MM.1S (cell line): ENCODE measurements at regions not wholly inside any gene's neighbourhood (a gene's known extent, or its start where the extent isn't known, plus 50 kb on each side); places are given as distances from the start of the nearest gene placed in this dataset.

Experiments used
- DNase-seq: peaks from one replicate; pipeline ENCODE4 v3.0.0-alpha.2; 2015
- H2AFZ ChIP-seq: fragments of 300-600 bp; sonication (generic); 2 replicates; pipeline ENCODE4 v1.6.0; 2016; ENCODE audit warnings: antibody characterized with exemption, low read length
- H3F3A ChIP-seq: fragments of 300-600 bp; sonication (generic); 2 replicates; pipeline ENCODE4 v1.6.1; 2016; ENCODE audit warnings: mild to moderate bottlenecking, antibody characterized with exemption, low read length, moderate library complexity, mixed read lengths; ENCODE audit not compliant: insufficient read depth
- H3K27ac ChIP-seq: fragments of 300-600 bp; sonication (generic); 2 replicates; pipeline ENCODE4 v1.5.1; 2016; ENCODE audit warnings: mild to moderate bottlenecking, low read length
- H3K27me3 ChIP-seq: fragments of 300-600 bp; sonication (generic); replicated peaks from 2 replicates; pipeline ENCODE4 v1.6.0; 2016; ENCODE audit warnings: low read length; ENCODE audit not compliant: insufficient read depth
- H3K36me3 ChIP-seq: fragments of 300-600 bp; sonication (generic); replicated peaks from 2 replicates; pipeline ENCODE4 v1.6.1; 2016; ENCODE audit warnings: mild to moderate bottlenecking, low read length, mixed read lengths; ENCODE audit not compliant: insufficient read depth
- H3K4me1 ChIP-seq: fragments of 300-600 bp; sonication (generic); 2 replicates; pipeline ENCODE4 v1.6.1; 2016; ENCODE audit warnings: low read length, mixed read lengths
- H3K4me2 ChIP-seq: fragments of 300-600 bp; sonication (generic); 2 replicates; pipeline ENCODE4 v1.6.0; 2016; ENCODE audit warnings: low read depth, low read length
- H3K4me3 ChIP-seq: fragments of 300-600 bp; sonication (generic); 2 replicates; pipeline ENCODE4 v1.5.1; 2016; ENCODE audit warnings: low read length, mixed read lengths
- H3K79me2 ChIP-seq: fragments of 300-600 bp; sonication (generic); 2 replicates; pipeline ENCODE4 v1.6.1; 2016; ENCODE audit warnings: mixed run types, low read length, mixed read lengths
- H3K9ac ChIP-seq: fragments of 300-600 bp; sonication (generic); 2 replicates; pipeline ENCODE4 v1.6.1; 2016; ENCODE audit warnings: low read length, mixed read lengths
- H3K9me2 ChIP-seq: fragments of 300-600 bp; sonication (generic); replicated peaks from 2 replicates; pipeline ENCODE4 v1.6.1; 2016; ENCODE audit warnings: mild to moderate bottlenecking, low read length, mixed read lengths; ENCODE audit not compliant: insufficient read depth
- H3K9me3 ChIP-seq: fragments of 300-600 bp; sonication (generic); replicated peaks from 2 replicates; pipeline ENCODE4 v1.6.1; 2016; ENCODE audit warnings: mild to moderate bottlenecking, low read length, mixed read lengths; ENCODE audit not compliant: insufficient read depth
- H4K20me1 ChIP-seq: fragments of 300-600 bp; sonication (generic); 2 replicates; pipeline ENCODE4 v1.6.1; 2016; ENCODE audit warnings: mild to moderate bottlenecking, low read length, moderate library complexity, mixed read lengths; ENCODE audit not compliant: insufficient read depth
- CTCF ChIP-seq: fragments of 300-600 bp; sonication (generic); IDR thresholded peaks from 2 replicates; pipeline ENCODE4 v1.5.1; 2016; ENCODE audit warnings: antibody characterized with exemption, low read length, mixed read lengths
- EZH2 ChIP-seq: fragments of 300-600 bp; sonication (generic); optimal IDR thresholded peaks from 2 replicates; pipeline ENCODE3; 2017; ENCODE audit warnings: low read depth, mild to moderate bottlenecking, antibody characterized with exemption, low read length, mixed read lengths
- EZH2phosphoT487 ChIP-seq: fragments of 300-600 bp; sonication (generic); IDR thresholded peaks from 2 replicates; pipeline ENCODE4 v1.6.1; 2018; ENCODE audit warnings: antibody characterized with exemption, low read length

DNA sequence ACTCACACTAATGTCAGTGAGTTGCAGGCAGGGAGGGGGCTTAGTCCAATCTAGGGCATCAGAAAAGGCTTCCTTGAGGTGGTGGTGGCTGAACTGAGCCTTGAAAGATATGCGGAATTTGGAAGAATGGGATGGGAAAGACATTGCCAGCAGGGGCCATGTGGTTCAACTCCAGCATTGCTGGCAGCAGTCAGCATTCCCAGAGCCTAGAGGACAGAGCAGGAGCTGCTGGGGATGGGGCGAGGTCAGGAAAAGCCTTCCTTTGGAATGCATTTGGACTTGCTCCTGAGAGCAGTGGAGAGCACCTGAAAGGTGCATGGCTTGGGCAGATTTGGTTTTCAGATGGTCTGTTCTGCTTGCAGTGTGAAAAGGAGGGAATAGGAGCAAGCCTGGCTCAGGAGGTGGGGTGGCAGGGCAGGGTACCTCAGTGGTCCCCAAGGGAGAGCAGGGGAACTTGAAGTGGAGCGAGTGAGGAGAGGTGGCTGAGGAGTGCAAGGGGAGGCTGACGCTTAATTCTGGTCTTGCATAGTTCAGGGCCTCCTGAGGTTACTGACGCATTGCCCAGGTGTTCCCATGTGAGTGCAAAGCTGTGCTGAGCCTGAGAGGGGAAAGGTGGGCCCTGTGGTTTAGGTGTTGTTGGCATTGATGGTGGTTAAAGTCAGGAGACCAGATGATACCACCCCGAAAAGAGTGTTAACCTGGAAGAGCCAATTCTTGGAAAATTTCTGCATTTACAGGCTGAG lies 112.1 kb upstream of the MGAT5 start:
- Histone ChIP-seq H3K4me2 (no peak overlapping the region), H4K20me1 (peaks cover 6% of the 10 kb centered on the region; the same call in 1 of the 2 replicates), H3K9me3 (no peaks in the 10 kb centered on the region), H3K36me3 (no peaks in the 10 kb centered on the region), H3K4me1 (peaks cover 27% of the 10 kb centered on the region), H3K79me2 (peaks cover 99% of the 10 kb centered on the region), H3F3A (no peaks in the 10 kb centered on the region), H3K4me3 (no peak overlapping the region), H3K9me2 (no peaks in the 10 kb centered on the region), H2AFZ (no peak overlapping the region), H3K27ac (no peak overlapping the region), H3K27me3 (no peaks in the 10 kb centered on the region), H3K9ac (no peak overlapping the region)
- TF ChIP-seq CTCF: no peak
- TF ChIP-seq EZH2phosphoT487: no peak
- no peak for TF ChIP-seq EZH2
- no peak for DNase-seq

DNA sequence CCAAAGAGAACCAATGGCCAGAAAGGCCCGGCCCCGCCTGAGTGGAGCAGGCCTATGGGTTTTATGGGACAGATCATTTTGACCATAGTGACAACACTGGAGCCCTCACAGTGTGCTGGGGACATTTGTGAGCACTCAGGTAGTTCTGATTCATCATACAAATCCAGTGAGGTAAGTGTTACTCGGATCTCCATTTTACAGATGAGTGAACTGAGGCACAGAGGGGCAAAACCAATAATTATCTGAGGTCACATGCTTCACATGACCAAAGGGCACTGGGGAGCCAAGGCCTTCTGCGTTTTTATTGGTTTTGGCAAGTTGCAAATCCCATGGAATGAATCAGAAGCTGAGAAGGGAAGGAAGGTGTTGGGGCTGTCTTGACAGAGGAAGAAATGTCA lies 111.5 kb upstream of the MGAT5 start:
- H3K79me2 ChIP-seq: peaks cover 99% of the 10 kb centered on the region
- H3K9me2 ChIP-seq: no peaks in the 10 kb centered on the region
- no peak overlapping the region for H3K9ac ChIP-seq
- H3K4me1 ChIP-seq: peaks cover 21% of the 10 kb centered on the region
- no peak for DNase-seq
- no peaks in the 10 kb centered on the region for H3K36me3 ChIP-seq
- no peaks in the 10 kb centered on the region for H3K27me3 ChIP-seq
- H3F3A ChIP-seq: no peaks in the 10 kb centered on the region
- peaks cover 6% of the 10 kb centered on the region; the same call in 1 of the 2 replicates for H4K20me1 ChIP-seq
- no peak overlapping the region for H3K4me2 ChIP-seq
- TF ChIP-seq CTCF: no peak
- no peak for TF ChIP-seq EZH2
- no peak for TF ChIP-seq EZH2phosphoT487
- H3K27ac ChIP-seq: no peak overlapping the region
- no peak overlapping the region for H2AFZ ChIP-seq
- H3K9me3 ChIP-seq: no peaks in the 10 kb centered on the region
- H3K4me3 ChIP-seq: no peak overlapping the region

GRCh38 chr2:134142903-134143302 lies 111.0 kb upstream of the MGAT5 start:
- Histone ChIP-seq H3K27ac (no peak overlapping the region), H3K4me2 (no peak overlapping the region), H3K4me1 (peaks cover 15% of the 10 kb centered on the region), H3F3A (no peaks in the 10 kb centered on the region), H3K36me3 (no peaks in the 10 kb centered on the region), H3K9me3 (no peaks in the 10 kb centered on the region), H3K79me2 (peaks cover 99% of the 10 kb centered on the region), H3K9ac (no peak overlapping the region), H3K27me3 (no peaks in the 10 kb centered on the region), H3K9me2 (no peaks in the 10 kb centered on the region), H3K4me3 (no peak overlapping the region), H4K20me1 (peaks cover 6% of the 10 kb centered on the region; the same call in 1 of the 2 replicates), H2AFZ (no peak overlapping the region)
- TF ChIP-seq EZH2: no peak
- TF ChIP-seq EZH2phosphoT487: no peak
- no peak for TF ChIP-seq CTCF
- DNase-seq: no peak
